HUDEP-2 (cell line): ENCODE measurements at regions not wholly inside any gene's neighbourhood (a gene's known extent, or its start where the extent isn't known, plus 50 kb on each side); places are given as distances from the start of the nearest gene placed in this dataset.
"Not testable (repeated sequence)": the region's sequence is repeated elsewhere in the genome, so short reads cannot be mapped to it uniquely, and the experiment has no call there.

Experiments used
- DNase-seq, 76 experiments: peaks; one replicate each; lab custom pipeline; 2025; ENCODE audit not compliant: unreplicated experiment in 76 of 76; lab: John Stamatoyannopoulos, UW

- no peak for DNase-seq
These were observed 286.6 kb downstream of the COL11A1 start for GRCh38 chr1:102821707-102822106.

DNA sequence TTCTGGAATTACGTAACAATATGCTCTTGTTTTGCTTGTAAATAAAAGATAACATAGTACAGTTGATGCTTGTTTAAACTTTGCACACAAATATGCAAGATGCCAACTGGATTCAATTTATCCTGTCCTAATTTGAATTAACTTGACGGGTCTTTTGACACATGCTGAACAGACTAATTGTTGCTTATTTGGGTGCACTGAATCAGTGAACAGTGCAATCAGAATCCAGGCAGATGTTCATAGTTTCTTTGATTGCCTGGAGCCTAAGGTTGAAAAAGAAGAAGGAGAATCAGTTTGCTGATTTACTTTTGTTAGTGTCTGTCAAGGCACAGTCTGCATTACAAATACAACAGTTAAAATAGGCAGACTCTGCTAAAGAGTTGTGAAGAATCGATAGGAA is 307.9 kb downstream of the COL11A1 start:
- DNase-seq, result no peak

DNA sequence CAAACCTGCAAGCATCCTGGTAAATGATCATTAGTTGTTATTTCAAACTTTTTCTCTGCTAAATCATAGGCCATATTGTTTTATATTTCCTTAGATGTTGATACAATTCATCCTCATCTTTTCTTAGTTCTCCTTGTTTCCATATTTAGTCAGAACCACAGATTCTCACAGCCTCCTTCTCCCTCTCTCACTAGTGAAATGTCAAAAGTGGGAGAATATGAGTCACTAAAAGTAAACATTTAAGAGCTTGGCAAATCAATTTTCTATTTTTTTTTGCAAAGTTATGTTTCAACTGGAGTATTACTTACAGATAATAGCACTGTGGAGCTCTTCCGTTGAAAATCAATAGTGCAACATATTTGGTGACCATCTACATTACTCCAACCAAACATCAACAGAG is 308.8 kb downstream of the COL11A1 start:
- no peak for DNase-seq

DNA sequence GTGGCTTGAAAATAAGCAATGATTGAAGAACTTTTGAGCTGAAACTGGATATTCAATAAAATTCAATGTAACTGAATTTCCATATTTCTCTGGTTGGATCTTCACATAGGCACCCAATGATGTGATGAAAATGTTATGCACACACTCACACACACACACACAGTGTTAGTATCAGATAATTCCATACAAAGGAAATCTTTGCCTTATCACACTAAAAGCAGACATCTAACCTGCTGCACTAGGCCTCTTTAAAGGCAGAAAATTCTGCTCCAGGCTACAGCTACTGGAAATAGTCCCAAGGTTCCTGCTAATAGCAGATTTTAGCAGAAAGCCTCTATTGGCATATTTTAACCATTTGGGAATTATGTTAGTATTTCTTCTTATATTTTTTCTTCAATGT is 309.6 kb downstream of the COL11A1 start:
- no peak for DNase-seq

DNA sequence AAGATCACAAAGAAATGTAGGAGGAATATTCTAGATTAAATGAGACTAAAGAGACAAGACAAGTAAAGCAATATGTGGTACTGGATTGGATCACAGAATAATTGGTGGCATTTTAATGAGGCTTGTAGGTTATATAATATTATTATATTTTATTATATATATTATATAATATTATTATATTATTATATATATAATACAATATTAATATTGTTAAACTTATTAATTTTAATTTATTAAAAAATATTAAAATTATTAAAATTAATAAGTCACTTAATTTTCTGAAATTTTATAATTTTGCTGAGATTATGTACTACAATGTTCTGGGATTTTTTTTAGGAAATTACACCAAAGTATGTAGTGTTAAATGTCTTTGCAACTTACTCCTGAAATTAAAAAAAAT is 311.9 kb downstream of the COL11A1 start:
- DNase-seq, result no peak

- no peak for DNase-seq
These were observed 317.3 kb downstream of the COL11A1 start for GRCh38 chr1:102790997-102791396.

GRCh38 chr1:102789951-102790350 is 318.4 kb downstream of the COL11A1 start:
- DNase-seq, result not testable (repeated sequence)

DNA sequence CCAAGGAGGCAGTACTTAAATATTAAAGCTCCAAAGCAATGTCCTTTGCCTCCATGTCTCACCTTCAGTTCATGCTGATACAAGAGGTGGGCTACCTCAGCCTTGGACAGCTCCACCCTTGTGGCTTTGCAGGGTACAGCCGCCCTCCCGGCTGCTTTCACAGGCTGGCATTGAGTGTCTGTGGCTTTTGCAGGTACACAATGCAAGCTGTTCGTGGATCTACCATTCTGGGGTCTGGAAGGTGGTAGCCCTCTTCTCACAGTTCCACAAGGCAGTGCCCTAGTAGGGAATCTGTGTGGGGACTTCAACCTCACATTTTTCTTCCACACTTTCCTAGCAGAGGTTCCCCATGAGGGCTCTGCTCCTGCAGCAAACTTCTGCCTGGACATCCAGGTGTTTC is 324.8 kb downstream of the COL11A1 start:
- no peak for DNase-seq

DNA sequence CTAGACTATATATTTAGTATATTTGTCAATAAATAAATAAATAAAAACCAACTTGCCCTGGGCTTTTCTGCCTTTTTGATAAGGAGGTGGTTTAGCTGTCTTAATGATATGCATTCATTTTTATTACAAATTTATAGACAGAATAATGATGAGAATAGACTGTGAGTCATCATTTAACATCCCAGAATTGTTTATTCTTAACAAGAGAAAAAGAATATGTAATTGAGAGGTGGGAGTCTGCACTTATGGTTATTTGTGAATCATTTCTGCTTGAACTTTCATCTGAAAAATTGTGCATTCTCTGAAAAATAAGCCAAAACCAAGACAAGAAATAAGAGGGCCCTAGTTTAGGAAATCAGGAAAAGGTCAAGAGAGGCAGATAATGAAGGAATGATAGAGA is 326.2 kb downstream of the COL11A1 start:
- no peak for DNase-seq

GRCh38 chr1:102776071-102776470 is 332.3 kb downstream of the COL11A1 start:
- no peak for DNase-seq

DNA sequence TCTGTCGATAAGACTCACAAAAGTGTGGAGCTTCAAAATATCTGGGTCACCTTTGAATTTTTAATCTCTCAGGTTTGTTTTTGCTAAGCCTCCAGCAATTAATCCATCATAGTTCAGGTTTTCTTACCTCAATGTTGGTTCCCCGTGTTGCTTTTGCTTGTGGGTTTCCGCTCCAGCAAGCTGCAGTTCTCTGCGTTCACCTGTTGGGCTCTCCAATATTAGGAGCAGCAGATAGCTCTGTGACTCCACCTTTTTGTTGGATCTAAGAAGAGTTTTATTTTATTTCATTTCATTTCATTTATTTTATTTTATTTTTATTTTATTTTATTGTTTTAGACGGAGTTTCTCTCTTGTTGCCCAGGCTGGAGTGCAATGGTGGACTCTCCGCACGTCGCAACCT is 335.5 kb downstream of the COL11A1 start:
- no peak for DNase-seq

DNA sequence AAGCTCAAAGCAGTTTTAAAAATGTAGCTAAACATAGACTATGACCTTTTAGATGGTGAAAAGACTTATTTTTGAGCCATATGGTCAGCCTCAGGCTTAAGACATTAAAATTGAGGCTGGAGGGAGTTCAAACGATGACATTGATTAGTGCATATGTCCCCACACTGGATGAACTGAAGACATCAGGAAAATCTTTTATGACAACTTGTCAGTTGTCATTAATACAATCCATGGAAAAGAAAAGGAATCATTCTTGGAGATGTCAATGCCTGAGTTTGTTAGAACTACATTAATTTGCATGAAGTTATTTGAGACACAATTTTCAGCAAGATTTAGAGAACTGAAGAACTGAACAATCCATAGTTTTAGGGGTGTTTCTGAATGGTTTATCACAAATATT is 349.9 kb downstream of the COL11A1 start:
- DNase-seq, result no peak

DNA sequence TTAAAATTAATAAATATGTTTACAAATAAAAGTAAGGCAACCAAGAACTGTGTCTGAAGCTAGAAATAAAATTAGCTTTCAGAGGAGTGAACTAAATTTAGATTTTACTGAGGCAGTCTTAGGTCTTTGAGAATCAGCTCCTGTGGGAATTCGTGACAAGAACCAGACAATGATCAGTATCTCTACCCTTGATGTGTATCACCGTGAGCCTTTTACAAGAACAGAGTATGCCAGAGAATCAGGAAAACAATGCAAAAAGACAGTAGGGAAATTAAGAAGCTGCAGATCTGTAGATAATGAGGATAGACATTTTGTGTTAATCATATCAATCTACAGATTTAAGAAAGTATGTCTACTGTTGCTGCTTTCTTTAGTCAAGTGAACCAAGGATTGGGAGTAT is 351.0 kb downstream of the COL11A1 start:
- DNase-seq, result no peak

DNA sequence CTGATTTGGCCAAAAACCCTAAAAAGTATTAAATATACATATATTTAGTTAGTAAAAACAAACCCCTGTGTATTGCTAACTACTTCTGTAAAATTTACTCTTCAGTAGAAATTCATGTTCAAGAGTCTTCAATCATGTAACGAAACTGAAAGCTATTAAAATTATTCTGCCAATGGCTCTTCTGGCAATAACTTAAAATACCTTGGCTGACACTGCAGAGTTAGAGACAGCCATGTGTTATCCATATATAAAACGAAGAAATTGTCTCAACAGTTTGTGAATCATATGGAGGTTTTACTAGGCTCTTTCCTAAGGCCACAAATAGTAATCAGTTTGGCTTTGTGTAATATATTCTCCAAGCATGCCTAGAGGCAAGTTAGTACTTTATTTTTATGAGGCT is 357.2 kb downstream of the COL11A1 start:
- no peak for DNase-seq

DNA sequence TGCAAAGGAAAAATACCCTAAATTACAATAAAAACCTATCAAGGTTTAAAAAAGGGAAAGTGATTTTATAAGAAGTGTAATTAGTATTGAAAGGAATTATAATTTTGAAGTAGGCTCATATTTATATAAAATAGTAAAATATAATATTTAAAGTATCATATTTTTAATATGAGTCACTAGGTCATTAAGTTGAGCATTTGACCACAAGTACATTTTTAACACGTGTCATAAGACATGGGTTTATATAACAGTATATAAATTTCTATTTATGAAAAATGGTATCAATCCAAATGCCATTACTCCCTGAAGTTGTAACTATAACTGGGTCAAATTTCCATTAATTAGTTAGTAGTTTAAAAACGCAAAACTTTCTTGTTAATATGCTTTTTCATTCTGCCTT is 365.9 kb downstream of the COL11A1 start:
- DNase-seq, result no peak

DNA sequence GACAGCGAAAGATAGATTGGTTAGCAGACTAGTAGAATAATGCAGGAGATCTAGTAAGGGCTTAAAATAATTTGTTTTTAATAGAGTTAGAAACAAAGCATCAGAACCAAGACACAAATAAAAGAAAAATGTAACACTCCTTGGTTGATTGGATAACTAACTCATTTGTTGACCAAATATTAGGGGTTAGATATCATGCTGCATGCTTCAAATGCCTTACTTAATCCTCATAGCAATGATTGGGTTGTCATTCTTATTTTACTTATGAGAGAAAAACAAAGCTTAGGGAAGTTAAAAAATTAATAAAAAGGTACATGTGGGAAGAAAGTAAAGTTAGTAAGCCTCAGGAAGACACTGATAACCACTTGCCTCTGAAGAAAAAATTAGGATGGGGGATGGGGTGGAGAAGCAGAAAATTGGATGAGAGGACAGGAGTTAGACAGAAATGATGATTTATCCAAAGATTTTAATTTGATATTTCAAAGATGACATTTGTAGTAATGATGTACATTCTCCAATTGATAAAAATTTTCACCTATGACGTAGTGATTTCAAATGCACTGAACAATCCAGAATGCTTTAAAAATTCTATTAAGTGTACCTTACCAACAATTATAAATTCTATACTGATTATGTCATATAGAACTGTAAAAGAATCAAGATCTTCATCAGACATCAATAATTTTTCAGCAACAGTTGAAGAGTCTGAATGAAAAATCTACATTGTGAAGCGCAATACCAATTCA is 374.7 kb downstream of the COL11A1 start:
- DNase-seq, result no peak

- no peak for DNase-seq
These were observed 375.4 kb downstream of the COL11A1 start for GRCh38 chr1:102732927-102733326.

DNA sequence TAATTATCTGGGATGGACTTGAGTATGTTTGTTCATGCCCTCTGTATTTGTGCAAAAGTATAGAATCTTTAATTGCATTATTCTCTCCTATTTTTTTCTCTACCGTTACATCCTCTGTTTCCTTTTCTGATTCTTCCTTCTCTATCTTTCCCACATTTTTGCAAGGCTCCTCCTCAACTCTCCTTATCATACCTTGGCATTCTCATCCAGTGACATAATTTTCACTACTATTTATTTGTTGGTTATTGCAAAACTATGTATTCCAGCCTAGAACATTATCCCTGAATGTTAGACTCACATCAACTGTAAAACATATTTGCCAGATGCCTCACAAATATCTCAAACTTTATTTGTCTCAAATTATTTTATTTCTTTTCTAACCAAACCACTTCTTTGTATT is 381.9 kb downstream of the COL11A1 start:
- no peak for DNase-seq

DNA sequence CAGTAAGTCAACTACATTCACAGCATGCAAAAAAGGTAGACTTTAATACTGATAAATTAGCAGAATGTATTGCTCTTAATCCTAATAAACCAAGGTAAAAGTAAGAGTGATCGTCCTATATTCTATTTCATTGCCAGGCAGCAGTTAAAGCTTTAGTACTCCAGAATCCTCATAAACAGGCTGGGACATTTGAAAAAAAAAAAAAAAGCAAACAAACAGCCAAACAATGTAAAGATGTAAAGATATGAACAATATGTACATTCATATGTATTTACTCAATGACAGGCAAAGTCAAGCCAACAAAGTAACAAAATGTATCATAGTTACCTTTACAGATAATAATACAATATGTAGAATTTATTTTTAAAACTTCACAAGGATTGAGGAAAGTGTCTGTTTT is 383.6 kb downstream of the COL11A1 start:
- no peak for DNase-seq

DNA sequence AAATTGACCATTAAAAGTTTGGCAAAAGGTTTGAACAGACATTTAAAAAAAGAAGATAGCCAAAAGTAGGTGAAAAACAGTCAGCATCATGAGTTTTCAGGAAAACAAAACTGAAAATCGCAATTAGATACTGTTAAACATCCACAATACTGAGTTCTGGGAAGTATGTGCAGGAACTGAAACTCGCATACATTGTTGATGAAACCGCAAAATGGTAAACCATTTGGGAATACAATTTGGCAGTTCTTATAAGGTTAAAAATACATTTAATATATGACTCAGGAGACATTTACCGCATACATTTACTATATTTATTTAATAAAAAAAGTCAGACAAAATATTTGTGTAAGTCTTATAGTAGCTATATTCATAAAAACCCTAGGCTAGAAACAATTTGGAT is 393.2 kb downstream of the COL11A1 start:
- DNase-seq, result no peak

- no peak for DNase-seq
These were observed 408.8 kb downstream of the COL11A1 start for GRCh38 chr1:102699524-102699923.

GRCh38 chr1:102693345-102693744 is 415.0 kb downstream of the COL11A1 start:
- DNase-seq, result no peak

DNA sequence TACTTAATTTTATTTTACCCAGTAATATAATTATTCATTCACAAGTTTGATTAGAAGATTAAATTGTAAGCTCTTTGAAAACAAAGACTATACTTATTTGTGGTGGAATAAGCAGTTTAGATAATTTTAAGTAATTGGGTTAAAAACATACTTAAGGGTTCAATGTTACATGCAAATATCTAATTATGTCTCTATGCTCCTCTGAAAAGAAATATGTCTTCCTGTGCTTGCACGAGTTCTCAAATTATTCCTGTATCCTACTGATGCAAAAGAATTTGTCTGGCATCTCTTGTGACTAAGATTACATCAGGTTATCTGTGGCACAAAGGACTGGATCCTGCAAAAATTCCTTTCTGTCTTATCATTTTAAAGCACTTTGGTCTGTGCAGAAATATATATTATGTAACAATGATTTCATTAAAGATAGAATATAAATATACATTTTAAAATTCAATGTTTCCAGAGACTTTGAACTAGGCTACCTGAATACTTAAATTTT is 416.7 kb downstream of the COL11A1 start:
- DNase-seq, result no peak
